HEK293T (cell line): ENCODE measurements at regions not wholly inside any gene's neighbourhood (a gene's known extent, or its start where the extent isn't known, plus 50 kb on each side); places are given as distances from the start of the nearest gene placed in this dataset.

ENCODE experiments used
- ARNT ChIP-seq: fragments of 450-650 bp; IDR thresholded peaks from 2 replicates; pipeline ENCODE4 v1.6.1; 2017; ENCODE audit warnings: mild to moderate bottlenecking
- BHLHE40 ChIP-seq: fragments of 450-650 bp; IDR thresholded peaks from 2 replicates; pipeline ENCODE4 v1.6.1; 2016; ENCODE audit warnings: mild to moderate bottlenecking, moderate library complexity, borderline replicate concordance
- FOXK2 ChIP-seq: fragments of 450-650 bp; IDR thresholded peaks from 2 replicates; pipeline ENCODE4 v1.6.1; 2016; ENCODE audit warnings: mild to moderate bottlenecking
- FOXM1 ChIP-seq: fragments of 450-650 bp; IDR thresholded peaks from 2 replicates; pipeline ENCODE4 v1.6.1; 2017; ENCODE audit warnings: mild to moderate bottlenecking, borderline replicate concordance
- L3MBTL2 ChIP-seq: fragments of 450-650 bp; conservative IDR thresholded peaks from 2 replicates; pipeline ENCODE4 v1.6.1; 2016; ENCODE audit warnings: mild to moderate bottlenecking
- NFRKB ChIP-seq: fragments of 450-650 bp; IDR thresholded peaks from 2 replicates; pipeline ENCODE4 v1.6.1; 2016; ENCODE audit warnings: mild to moderate bottlenecking, moderate library complexity
- SP1 ChIP-seq: fragments of 450-650 bp; IDR thresholded peaks from 2 replicates; pipeline ENCODE4 v1.6.1; 2017
- SUZ12 ChIP-seq: fragments of 450-650 bp; IDR thresholded peaks from 2 replicates; pipeline ENCODE4 v1.6.1; 2016; ENCODE audit warnings: mild to moderate bottlenecking
- ZNF384 ChIP-seq: fragments of 450-650 bp; IDR thresholded peaks from 2 replicates; pipeline ENCODE4 v1.6.1; 2016

DNA sequence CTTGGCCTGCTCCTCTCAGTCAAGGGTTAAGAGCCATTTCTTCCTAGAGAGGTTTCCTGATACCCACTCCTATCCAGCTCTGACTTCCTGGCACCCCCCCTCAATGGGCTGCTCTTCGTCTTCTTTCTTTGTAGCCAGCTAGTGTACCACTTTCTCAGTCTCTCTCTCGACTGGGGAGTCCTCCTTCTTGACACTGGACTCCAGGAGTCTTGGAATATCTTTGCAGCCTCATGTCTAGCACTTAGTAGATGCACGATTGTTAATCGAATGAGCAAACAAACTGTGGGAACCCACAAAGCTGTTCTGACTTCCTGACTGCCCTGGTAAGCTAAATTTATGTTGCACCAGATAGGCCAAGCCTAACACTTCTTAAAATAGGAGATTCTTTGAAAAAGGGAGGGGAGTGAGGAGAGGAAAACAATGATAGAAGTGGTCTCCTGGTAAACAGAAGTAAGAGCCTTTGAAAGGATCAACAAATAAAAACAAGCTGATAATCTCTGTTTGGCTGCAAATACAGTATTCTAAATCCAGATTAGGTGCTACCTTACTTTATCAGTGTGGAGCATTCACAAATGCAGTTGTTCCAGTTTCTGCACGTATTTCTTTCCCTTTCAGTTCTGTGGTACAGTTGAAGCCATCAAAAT, 160.1 kb upstream of the CITED2 start:
- no peak for TF ChIP-seq SP1
- no peak for TF ChIP-seq FOXK2
- TF ChIP-seq FOXM1 = no peak
- no peak for TF ChIP-seq BHLHE40
- TF ChIP-seq NFRKB = no peak
- TF ChIP-seq ZNF384 = no peak
- no peak for TF ChIP-seq L3MBTL2
- no peak for TF ChIP-seq SUZ12
- no peak for TF ChIP-seq ARNT
